Uterus (tissue), 2 donors: ENCODE measurements at regions not wholly inside any gene's neighbourhood (a gene's known extent, or its start where the extent isn't known, plus 50 kb on each side); places are given as distances from the start of the nearest gene placed in this dataset.

Experiments
- CTCF ChIP-seq, 4 experiments: fragments of 200-600 bp in 2 of 4; fragments of 450-650 bp in 2 of 4; sonication (generic) in 2 of 4; IDR thresholded peaks; one replicate each; pipeline ENCODE4 v1.5.1; 2016 to 2019; ENCODE audit warnings: antibody characterized with exemption in 4 of 4, mild to moderate bottlenecking in 2 of 4, moderate library complexity in 1 of 4
- POLR2A ChIP-seq, 2 donors: fragments of 450-650 bp; IDR thresholded peaks; one replicate each; pipeline ENCODE4 v1.6.1; 2016; ENCODE audit warnings: antibody characterized with exemption in 2 of 2, mild to moderate bottlenecking in 1 of 2, moderate library complexity in 1 of 2

DNA sequence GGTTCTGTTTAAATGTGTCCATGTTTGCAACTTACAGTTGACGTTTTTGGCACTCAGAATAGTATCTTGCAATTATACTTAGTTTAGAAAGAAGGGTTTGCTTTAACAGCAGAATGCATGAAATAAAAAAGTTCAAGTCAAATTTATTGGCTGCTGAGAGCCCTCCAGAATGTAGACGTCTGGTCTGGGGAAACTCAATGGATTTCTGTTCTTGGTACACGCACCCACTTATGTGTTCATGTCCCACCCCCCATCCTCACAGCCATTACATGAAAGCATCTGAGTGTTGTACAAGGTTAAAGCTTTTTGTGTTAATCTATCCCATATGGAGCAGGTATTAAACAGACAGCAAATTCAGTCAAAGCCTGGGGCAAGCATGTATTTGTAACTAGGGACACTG is 219.5 kb downstream of the SOX11 start:
- TF ChIP-seq CTCF (IDR thresholded peaks at IDR 0.05) = no peak
- TF ChIP-seq POLR2A (IDR thresholded peaks at IDR 0.05) = no peak
